IPS-18a (cell line): ENCODE measurements at regions not wholly inside any gene's neighbourhood (a gene's known extent, or its start where the extent isn't known, plus 50 kb on each side); places are given as distances from the start of the nearest gene placed in this dataset.
"Not testable (repeated sequence)": the region's sequence is repeated elsewhere in the genome, so short reads cannot be mapped to it uniquely, and the experiment has no call there.

Experiments
- H3K27ac ChIP-seq: one replicate; pipeline ENCODE4 v1.5.1; 2013; ENCODE audit warnings: low read length
- H3K27me3 ChIP-seq: one replicate; pipeline ENCODE4 v1.6.1; 2013; ENCODE audit warnings: mild to moderate bottlenecking, low read length; ENCODE audit not compliant: control insufficient read depth, insufficient read depth
- H3K36me3 ChIP-seq: one replicate; pipeline ENCODE4 v1.6.1; 2013; ENCODE audit warnings: low read depth, low read length; ENCODE audit not compliant: control insufficient read depth
- H3K4me1 ChIP-seq: one replicate; pipeline ENCODE4 v1.6.1; 2013; ENCODE audit warnings: low read depth, low read length; ENCODE audit not compliant: control insufficient read depth
- H3K4me3 ChIP-seq: one replicate; pipeline ENCODE4 v1.5.1; 2013; ENCODE audit warnings: low read length
- H3K9ac ChIP-seq: one replicate; pipeline ENCODE4 v1.6.1; 2013; ENCODE audit warnings: mild to moderate bottlenecking, low read length, moderate library complexity
- H3K9me3 ChIP-seq: one replicate; pipeline ENCODE4 v1.6.1; 2013; ENCODE audit warnings: low read depth, low read length; ENCODE audit not compliant: control insufficient read depth

DNA sequence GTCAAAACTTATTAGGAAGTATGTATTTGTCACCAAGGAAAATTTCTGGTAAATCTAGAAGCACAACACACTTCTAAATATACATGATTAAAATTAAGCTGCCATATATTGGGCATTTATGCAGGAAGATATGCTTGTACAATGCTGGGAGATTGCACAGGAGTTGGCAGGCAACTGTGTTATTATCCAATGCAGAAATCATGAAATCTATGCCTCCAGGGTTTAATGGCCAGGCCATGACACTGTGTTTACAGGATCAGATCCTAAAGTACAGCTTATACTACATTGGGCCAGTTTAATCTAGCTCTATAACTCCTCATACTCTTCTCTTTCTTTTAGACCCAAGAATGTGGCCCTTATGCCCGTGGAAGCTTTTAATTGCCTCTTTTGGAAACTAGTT, 391.4 kb upstream of the DPH6 start:
- Histone ChIP-seq H3K9ac (no peak overlapping the region), H3K4me3 (no peak overlapping the region), H3K36me3 (no peaks in the 10 kb centered on the region), H3K27ac (no peak overlapping the region), H3K9me3 (no peaks in the 10 kb centered on the region), H3K27me3 (no peaks in the 10 kb centered on the region), H3K4me1 (no peaks in the 10 kb centered on the region)

DNA sequence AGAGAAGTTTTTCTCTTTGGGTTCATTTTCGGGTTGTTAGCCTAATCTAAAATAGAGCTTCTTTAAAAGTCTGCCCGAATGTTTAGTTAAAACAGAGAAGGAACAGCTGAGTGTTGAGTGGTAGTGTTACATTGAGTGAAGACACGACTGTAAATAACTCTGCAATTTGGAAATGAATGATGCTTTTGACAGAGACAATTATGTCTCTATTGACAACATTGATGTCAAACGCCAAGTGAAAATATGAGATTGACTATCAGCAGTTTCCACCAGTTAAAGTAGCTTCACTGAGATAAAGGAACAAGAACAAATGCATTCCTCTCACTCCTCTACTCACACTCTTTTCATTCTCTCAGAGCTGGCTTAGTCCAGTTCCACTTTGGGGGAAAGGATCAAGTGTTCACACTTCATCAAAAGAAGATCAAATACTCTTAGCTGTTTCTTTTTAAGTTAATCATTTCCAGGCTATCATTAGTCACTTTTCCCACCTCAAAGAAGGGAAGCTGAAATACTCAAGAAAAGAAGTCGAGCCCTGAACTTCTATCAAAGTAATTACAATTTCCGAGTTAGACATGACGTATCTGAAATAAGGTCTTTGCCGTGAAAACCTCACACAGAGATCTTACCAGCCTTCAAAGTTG, 399.1 kb upstream of the DPH6 start:
- Histone ChIP-seq H3K27me3 (no peaks in the 10 kb centered on the region), H3K9ac (no peak overlapping the region), H3K4me1 (no peaks in the 10 kb centered on the region), H3K36me3 (no peaks in the 10 kb centered on the region), H3K27ac (no peak overlapping the region), H3K4me3 (no peak overlapping the region), H3K9me3 (no peaks in the 10 kb centered on the region)

DNA sequence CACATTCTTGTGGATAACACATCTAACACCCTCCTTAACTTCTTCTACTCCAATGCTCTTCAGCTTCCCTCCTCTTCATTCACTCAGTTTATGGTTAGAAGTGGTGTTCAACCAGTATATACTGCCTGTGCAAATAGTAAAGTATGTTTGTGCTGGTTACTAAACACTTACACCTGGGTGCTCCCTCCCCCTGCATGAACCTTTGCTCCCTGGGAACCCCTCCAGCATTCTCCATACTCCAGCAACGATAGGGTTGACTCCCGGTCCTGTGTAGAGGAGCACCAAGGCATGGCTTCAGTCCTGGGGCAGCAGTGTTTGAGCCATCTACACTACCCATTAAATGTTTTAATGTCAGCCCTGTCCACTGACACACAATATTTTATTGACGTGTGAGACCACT, 407.5 kb upstream of the DPH6 start:
- H3K36me3 ChIP-seq = no peaks in the 10 kb centered on the region
- H3K9ac ChIP-seq = no peak overlapping the region
- H3K4me3 ChIP-seq = no peak overlapping the region
- H3K27me3 ChIP-seq = no peaks in the 10 kb centered on the region
- no peaks in the 10 kb centered on the region for H3K9me3 ChIP-seq
- no peak overlapping the region for H3K27ac ChIP-seq
- H3K4me1 ChIP-seq = no peaks in the 10 kb centered on the region

DNA sequence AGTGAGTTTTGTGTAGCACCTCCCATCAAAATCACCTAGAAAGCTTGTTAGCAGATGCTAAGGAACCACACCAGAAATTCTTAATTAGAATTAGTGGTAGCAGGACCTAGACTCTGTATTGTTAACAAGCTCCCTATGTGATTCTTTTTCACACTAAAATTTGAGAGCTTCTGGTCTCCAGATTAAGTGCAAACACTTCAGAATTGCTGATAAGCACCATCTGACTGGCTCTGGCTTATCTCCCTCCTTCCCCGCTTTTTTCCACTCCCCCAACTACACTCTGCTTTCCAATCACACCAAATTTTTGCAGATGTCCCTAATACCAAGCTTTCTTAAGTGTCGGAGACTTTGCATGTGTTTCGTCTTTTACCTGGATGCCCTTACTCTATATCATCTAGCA, 410.1 kb upstream of the DPH6 start:
- Histone ChIP-seq H3K27me3 (no peaks in the 10 kb centered on the region), H3K9ac (no peak overlapping the region), H3K36me3 (no peaks in the 10 kb centered on the region), H3K27ac (no peak overlapping the region), H3K4me3 (no peak overlapping the region), H3K9me3 (no peaks in the 10 kb centered on the region), H3K4me1 (no peaks in the 10 kb centered on the region)

DNA sequence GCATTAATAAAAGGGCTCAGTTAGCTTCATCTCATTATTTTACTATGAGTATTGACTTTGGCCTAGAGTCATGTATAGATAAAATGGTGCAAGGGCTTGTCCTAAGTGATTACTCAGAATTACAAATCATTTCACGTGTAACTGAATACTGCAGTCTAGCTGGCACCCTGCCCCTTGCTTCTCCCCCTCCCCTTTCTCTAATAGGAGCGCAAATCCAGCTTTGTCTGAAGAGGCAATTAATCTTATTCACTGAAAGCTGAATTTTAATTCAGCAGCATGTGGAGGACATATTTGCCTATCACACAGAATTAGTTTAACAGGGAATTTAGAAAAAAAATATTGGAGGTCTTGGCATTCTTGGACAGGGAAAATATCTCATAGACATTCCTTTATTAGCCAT, 412.1 kb upstream of the DPH6 start:
- Histone ChIP-seq H3K4me1 (no peaks in the 10 kb centered on the region), H3K4me3 (no peak overlapping the region), H3K9me3 (no peaks in the 10 kb centered on the region), H3K36me3 (no peaks in the 10 kb centered on the region), H3K27ac (no peak overlapping the region), H3K9ac (no peak overlapping the region), H3K27me3 (no peaks in the 10 kb centered on the region)

DNA sequence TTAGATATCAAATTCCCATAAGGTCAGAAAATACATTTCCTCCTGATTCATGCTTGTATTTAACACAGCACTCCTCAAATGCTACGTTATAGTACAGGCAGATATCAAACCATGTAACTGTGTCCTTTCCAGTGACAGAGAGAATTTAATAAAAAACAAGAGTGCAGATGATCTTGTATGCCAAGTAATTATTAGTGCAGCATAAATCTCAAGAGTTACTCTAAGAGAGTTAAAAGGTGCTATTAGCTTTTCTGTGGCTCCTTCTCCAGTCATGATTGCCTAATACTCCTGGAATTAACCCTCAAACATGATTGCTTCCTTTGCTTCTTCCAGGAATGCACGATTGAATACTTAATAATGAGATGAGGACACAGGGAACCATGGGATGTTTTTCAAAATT, 413.0 kb upstream of the DPH6 start:
- Histone ChIP-seq H3K27ac (no peak overlapping the region), H3K36me3 (no peaks in the 10 kb centered on the region), H3K9me3 (no peaks in the 10 kb centered on the region), H3K4me1 (no peaks in the 10 kb centered on the region), H3K9ac (no peak overlapping the region), H3K4me3 (no peak overlapping the region), H3K27me3 (no peaks in the 10 kb centered on the region)

DNA sequence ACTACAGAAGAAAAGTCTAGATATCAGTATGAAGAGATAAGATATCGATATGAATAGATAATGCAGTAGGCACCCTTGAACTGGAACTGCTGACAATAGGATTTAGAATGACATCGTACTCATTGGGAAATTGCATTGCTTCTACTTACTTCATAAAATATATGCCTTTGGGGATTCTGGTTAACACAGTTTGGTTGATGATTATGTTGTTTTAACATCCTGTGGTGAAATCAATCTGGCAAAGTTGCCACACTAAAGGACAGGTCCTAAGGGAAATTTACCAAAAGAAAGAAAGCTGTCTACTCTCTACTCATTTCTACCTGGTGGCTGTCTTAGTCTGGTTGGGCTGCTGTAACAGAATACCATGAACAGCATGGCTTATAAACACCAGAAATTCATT, 417.4 kb upstream of the DPH6 start:
- no peaks in the 10 kb centered on the region for H3K4me1 ChIP-seq

DNA sequence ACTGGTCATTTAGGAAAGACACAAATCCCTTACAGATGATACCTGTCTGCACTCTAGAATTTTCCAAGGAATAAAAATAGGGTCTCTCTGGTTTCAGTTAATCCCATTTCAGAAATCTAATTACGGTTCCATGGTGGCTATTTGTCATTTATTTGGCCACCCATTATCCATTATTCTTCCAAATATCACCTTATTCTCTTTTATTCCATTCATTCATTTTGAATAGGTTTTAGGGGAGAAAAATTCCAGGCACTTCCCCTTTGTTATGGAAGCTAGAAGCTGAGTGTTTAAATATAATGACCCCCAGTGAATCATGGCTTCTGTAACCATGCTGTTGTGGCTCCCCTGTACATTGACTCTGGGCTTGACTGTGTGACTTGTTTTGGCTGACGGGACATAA, 420.8 kb upstream of the DPH6 start:
- no peak overlapping the region for H3K27ac ChIP-seq
- H3K9ac ChIP-seq = no peak overlapping the region
- no peaks in the 10 kb centered on the region for H3K36me3 ChIP-seq
- H3K27me3 ChIP-seq = no peaks in the 10 kb centered on the region
- no peaks in the 10 kb centered on the region for H3K4me1 ChIP-seq
- no peaks in the 10 kb centered on the region for H3K9me3 ChIP-seq
- H3K4me3 ChIP-seq = no peak overlapping the region

More for the DNA sequence above, 417.4 kb upstream of the DPH6 start:
- Histone ChIP-seq H3K9ac (no peak overlapping the region), H3K36me3 (no peaks in the 10 kb centered on the region), H3K27ac (no peak overlapping the region), H3K4me3 (no peak overlapping the region), H3K9me3 (no peaks in the 10 kb centered on the region), H3K27me3 (no peaks in the 10 kb centered on the region)

DNA sequence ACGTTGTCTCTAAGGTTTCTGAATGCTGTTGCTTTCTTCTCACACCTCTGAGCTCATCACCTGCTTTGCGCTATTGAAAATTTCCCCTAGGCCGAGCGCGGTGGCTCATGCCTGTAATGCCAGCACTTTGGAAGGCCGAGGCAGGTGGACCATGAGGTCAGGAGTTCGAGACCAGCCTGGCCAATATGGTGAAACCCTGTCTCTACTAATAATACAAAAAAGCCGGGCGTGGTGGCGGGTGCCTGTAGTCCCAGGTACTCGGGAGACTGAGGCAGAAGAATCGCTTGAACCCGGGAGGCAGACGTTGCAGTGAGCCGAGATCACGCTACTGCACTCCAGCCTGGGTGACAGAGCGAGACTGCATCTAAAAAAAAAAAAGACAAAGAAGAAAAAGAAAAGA, 422.0 kb upstream of the DPH6 start:
- not testable (repeated sequence) for H3K27me3 ChIP-seq, H3K9me3 ChIP-seq, H3K4me3 ChIP-seq

DNA sequence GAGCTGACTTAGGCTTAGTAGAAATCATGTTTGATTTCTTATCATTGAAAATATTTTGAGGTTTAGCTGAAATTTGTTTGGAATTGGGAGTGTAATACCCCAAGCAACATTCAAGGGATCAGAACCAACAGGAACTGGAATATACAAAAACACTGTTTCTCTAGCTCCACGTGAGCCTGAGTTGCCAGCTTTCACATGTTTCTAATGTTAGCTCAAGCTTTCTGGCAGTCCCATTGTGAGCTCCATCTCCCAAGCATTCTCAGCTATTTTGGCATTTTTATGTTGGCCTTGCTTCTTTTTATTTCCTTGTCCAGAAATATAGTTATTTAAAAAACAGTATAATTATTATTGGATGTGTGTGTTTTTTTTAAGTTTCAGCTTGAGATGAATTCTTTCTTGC, 427.1 kb upstream of the DPH6 start:
- Histone ChIP-seq H3K4me1 (no peaks in the 10 kb centered on the region), H3K9ac (no peak overlapping the region), H3K27me3 (no peaks in the 10 kb centered on the region), H3K9me3 (no peaks in the 10 kb centered on the region), H3K36me3 (no peaks in the 10 kb centered on the region), H3K27ac (no peak overlapping the region), H3K4me3 (no peak overlapping the region)

More for the DNA sequence above, 422.0 kb upstream of the DPH6 start:
- not testable (repeated sequence) for H3K4me1 ChIP-seq, H3K27ac ChIP-seq, H3K9ac ChIP-seq, H3K36me3 ChIP-seq

DNA sequence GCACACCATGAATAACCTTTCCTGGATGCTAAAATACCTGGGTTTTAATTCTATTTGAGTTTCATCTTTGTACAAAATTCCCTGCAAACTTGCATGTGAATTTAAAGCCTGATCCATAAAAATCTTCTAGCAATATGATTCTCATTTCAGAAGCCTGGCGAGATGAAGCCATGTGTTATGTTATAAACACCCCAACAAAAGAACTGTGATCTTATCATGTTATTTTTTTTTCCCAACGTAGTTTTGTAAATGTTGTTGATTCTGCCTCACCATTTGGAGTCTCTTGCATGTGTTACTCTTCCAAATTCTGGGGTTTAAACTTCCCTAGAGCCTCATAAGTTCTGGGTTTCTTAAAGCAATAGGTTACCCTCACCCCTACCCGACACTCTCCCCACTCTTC, 428.1 kb upstream of the DPH6 start:
- no peaks in the 10 kb centered on the region for H3K36me3 ChIP-seq
- H3K9ac ChIP-seq = no peak overlapping the region
- no peak overlapping the region for H3K27ac ChIP-seq
- H3K4me3 ChIP-seq = no peak overlapping the region
- H3K9me3 ChIP-seq = no peaks in the 10 kb centered on the region
- no peaks in the 10 kb centered on the region for H3K4me1 ChIP-seq
- no peaks in the 10 kb centered on the region for H3K27me3 ChIP-seq

DNA sequence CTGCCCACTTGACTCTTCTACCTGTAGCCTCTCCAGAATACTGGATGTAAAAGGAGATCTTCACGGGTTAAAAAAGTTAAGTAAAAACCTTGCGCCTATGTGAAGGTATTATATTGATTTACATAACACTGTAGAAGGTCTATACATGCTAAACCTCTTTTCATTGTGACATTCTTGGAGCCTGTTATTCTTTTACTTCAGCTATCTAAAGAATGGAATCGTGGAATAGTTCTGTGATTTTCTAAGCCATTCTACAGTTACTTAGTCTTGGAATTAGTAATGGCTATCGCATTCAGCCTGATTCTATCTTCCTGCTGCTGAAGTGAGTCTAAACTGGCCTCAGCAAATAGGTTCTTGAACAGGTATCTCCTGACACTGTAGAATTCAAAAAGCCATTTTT, 430.0 kb upstream of the DPH6 start:
- Histone ChIP-seq H3K9ac (no peak overlapping the region), H3K36me3 (no peaks in the 10 kb centered on the region), H3K4me1 (peaks cover 3% of the 10 kb centered on the region), H3K4me3 (no peak overlapping the region), H3K27me3 (no peaks in the 10 kb centered on the region), H3K27ac (no peak overlapping the region), H3K9me3 (no peaks in the 10 kb centered on the region)
